Neural cell (in vitro differentiated cells): ENCODE measurements at regions not wholly inside any gene's neighbourhood (a gene's known extent, or its start where the extent isn't known, plus 50 kb on each side); places are given as distances from the start of the nearest gene placed in this dataset.
"Not testable (repeated sequence)": the region's sequence is repeated elsewhere in the genome, so short reads cannot be mapped to it uniquely, and the experiment has no call there.

ENCODE experiments used
- H2AFZ ChIP-seq: fragments of 200-600, 300-800 bp; sonication (generic), shearing (Covaris generic); 2 replicates; pipeline ENCODE4 v1.6.0; 2014; ENCODE audit warnings: low read depth, mild to moderate bottlenecking, antibody characterized with exemption, low read length, moderate library complexity
- H3F3A ChIP-seq: fragments of 200-600 bp; shearing (Covaris generic); 2 replicates; pipeline ENCODE4 v1.6.1; 2016; ENCODE audit warnings: mild to moderate bottlenecking, moderate library complexity, mixed read lengths, antibody characterized with exemption, low read length; ENCODE audit not compliant: insufficient read depth, poor library complexity, severe bottlenecking
- H3K27ac ChIP-seq: fragments of 200-600, 300-800 bp; sonication (generic), shearing (Covaris generic); 2 replicates; pipeline ENCODE4 v1.5.1; 2014; ENCODE audit warnings: mild to moderate bottlenecking, low read length, moderate library complexity
- H3K27me3 ChIP-seq: fragments of 300-800, 200-600 bp; sonication (generic), shearing (Covaris generic); 2 replicates; pipeline ENCODE4 v1.6.0; 2014; ENCODE audit warnings: mild to moderate bottlenecking, low read depth, low read length, moderate library complexity; ENCODE audit not compliant: insufficient read depth
- H3K36me3 ChIP-seq: fragments of 300-800, 200-600 bp; sonication (generic), shearing (Covaris generic); 2 replicates; pipeline ENCODE4 v1.5.1; 2014; ENCODE audit warnings: mild to moderate bottlenecking, antibody characterized with exemption, low read length, moderate library complexity; ENCODE audit not compliant: insufficient read depth
- H3K4me2 ChIP-seq: fragments of 300-800, 200-600 bp; sonication (generic), shearing (Covaris generic); 2 replicates; pipeline ENCODE4 v1.6.0; 2014; ENCODE audit warnings: mild to moderate bottlenecking, low read length
- H3K4me3 ChIP-seq: fragments of 300-800, 200-600 bp; sonication (generic), shearing (Covaris generic); 2 replicates; pipeline ENCODE4 v1.5.1; 2014; ENCODE audit warnings: mild to moderate bottlenecking, low read length, moderate library complexity
- H3K79me2 ChIP-seq: fragments of 200-600 bp; shearing (Covaris generic); replicated peaks from 2 replicates; pipeline ENCODE4 v1.6.0; 2014; ENCODE audit warnings: mild to moderate bottlenecking, low read length, moderate library complexity; ENCODE audit not compliant: insufficient read depth
- H3K9ac ChIP-seq: fragments of 300-800, 200-600 bp; sonication (generic), shearing (Covaris generic); 2 replicates; pipeline ENCODE4 v1.6.1; 2016; ENCODE audit warnings: mild to moderate bottlenecking, low read length, mixed read lengths
- H3K9me2 ChIP-seq: fragments of 200-600 bp; shearing (Covaris generic); 2 replicates; pipeline ENCODE4 v1.6.1; 2016; ENCODE audit warnings: mild to moderate bottlenecking, low read length, mixed read lengths; ENCODE audit not compliant: insufficient read depth
- H3K9me3 ChIP-seq: fragments of 200-600, 300-800 bp; sonication (generic), shearing (Covaris generic); 2 replicates; pipeline ENCODE4 v1.6.1; 2016; ENCODE audit warnings: mild to moderate bottlenecking, mixed run types, low read length, moderate library complexity, mixed read lengths
- H4K20me1 ChIP-seq: fragments of 200-600 bp; shearing (Covaris generic); 2 replicates; pipeline ENCODE4 v1.6.1; 2016; ENCODE audit warnings: mild to moderate bottlenecking, mixed run types; ENCODE audit not compliant: insufficient read depth
- EP300 ChIP-seq: fragments of 450-650 bp; conservative IDR thresholded peaks from 2 replicates; pipeline ENCODE4 v1.6.1; 2014; ENCODE audit warnings: antibody characterized with exemption, mild to moderate bottlenecking, moderate library complexity; ENCODE audit not compliant: poor library complexity, severe bottlenecking
- EZH2 ChIP-seq: fragments of 200-600, 300-800 bp; shearing (Covaris generic), sonication (generic); IDR thresholded peaks from 2 replicates; pipeline ENCODE4 v1.6.1; 2014; ENCODE audit warnings: antibody characterized with exemption, low read length, borderline replicate concordance, mild to moderate bottlenecking; ENCODE audit not compliant: insufficient read depth, poor library complexity, severe bottlenecking
- MXI1 ChIP-seq: fragments of 450-650 bp; conservative IDR thresholded peaks from 2 replicates; pipeline ENCODE4 v1.6.1; 2014; ENCODE audit warnings: antibody characterized with exemption, mild to moderate bottlenecking; ENCODE audit not compliant: poor library complexity, severe bottlenecking
- POLR2AphosphoS5 ChIP-seq: IDR thresholded peaks from 2 replicates; pipeline ENCODE4 v1.6.1; 2012
- RAD21 ChIP-seq: fragments of 450-650 bp; conservative IDR thresholded peaks from 2 replicates; pipeline ENCODE4 v1.6.1; 2014; ENCODE audit warnings: antibody characterized with exemption, mild to moderate bottlenecking, moderate library complexity
- SMC3 ChIP-seq: fragments of 450-650 bp; conservative IDR thresholded peaks from 2 replicates; pipeline ENCODE4 v1.6.1; 2014; ENCODE audit warnings: antibody characterized with exemption, mild to moderate bottlenecking, moderate library complexity; ENCODE audit not compliant: poor library complexity
- TAF1 ChIP-seq: IDR thresholded peaks from 2 replicates; pipeline ENCODE4 v1.6.1; 2012; ENCODE audit warnings: low read depth
- TF ChIP-seq, protein P1 (sequence below): IDR thresholded peaks from 2 replicates; pipeline ENCODE4 v1.6.1; 2012; ENCODE audit warnings: borderline replicate concordance

GRCh38 chr20:55322745-55323144 lies 682.6 kb downstream of the CBLN4 start:
- Histone ChIP-seq H3K9me3 (no peaks in the 10 kb centered on the region), H3K9me2 (no peaks in the 10 kb centered on the region), H3K4me2 (peak overlapping the region; percentile 18), H3K9ac (no peak overlapping the region), H3K27me3 (no peaks in the 10 kb centered on the region), H3K27ac (peak overlapping the region; percentile 34), H3F3A (no peaks in the 10 kb centered on the region), H4K20me1 (no peaks in the 10 kb centered on the region), H3K79me2 (no peaks in the 10 kb centered on the region), H3K36me3 (no peaks in the 10 kb centered on the region), H3K4me3 (peak overlapping the region; percentile 9), H2AFZ (no peak overlapping the region)
- TF ChIP-seq, protein P1, sequence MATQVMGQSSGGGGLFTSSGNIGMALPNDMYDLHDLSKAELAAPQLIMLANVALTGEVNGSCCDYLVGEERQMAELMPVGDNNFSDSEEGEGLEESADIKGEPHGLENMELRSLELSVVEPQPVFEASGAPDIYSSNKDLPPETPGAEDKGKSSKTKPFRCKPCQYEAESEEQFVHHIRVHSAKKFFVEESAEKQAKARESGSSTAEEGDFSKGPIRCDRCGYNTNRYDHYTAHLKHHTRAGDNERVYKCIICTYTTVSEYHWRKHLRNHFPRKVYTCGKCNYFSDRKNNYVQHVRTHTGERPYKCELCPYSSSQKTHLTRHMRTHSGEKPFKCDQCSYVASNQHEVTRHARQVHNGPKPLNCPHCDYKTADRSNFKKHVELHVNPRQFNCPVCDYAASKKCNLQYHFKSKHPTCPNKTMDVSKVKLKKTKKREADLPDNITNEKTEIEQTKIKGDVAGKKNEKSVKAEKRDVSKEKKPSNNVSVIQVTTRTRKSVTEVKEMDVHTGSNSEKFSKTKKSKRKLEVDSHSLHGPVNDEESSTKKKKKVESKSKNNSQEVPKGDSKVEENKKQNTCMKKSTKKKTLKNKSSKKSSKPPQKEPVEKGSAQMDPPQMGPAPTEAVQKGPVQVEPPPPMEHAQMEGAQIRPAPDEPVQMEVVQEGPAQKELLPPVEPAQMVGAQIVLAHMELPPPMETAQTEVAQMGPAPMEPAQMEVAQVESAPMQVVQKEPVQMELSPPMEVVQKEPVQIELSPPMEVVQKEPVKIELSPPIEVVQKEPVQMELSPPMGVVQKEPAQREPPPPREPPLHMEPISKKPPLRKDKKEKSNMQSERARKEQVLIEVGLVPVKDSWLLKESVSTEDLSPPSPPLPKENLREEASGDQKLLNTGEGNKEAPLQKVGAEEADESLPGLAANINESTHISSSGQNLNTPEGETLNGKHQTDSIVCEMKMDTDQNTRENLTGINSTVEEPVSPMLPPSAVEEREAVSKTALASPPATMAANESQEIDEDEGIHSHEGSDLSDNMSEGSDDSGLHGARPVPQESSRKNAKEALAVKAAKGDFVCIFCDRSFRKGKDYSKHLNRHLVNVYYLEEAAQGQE: peak; percentile 62
- TF ChIP-seq MXI1: no peak
- no peak for TF ChIP-seq TAF1
- TF ChIP-seq RAD21: no peak
- TF ChIP-seq POLR2AphosphoS5: peak; percentile 82
- no peak for TF ChIP-seq EZH2
- TF ChIP-seq SMC3: no peak
- peak; percentile 93 for TF ChIP-seq EP300

DNA sequence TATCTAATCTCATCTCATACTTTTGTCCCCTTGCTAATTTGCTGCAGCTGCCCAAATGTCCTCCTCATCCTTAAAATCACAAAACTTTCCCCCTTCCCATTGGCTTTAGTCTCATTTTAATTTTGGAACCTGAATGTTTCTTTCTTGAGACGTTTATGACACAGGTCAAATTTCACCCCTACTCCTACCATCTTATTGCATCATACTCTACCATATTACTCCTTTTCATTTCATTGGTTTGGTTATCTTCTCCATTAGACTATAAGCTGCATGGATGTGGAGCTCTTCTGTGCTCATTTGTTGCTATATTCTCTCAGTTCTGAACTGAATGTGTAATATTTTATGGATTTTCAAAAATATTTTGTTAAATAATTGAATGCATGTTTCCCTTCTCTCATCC lies 688.6 kb downstream of the CBLN4 start:
- Histone ChIP-seq H3K4me2 (no peak overlapping the region), H3K27ac (no peak overlapping the region), H3K27me3 (no peaks in the 10 kb centered on the region), H2AFZ (no peak overlapping the region), H3F3A (no peaks in the 10 kb centered on the region), H4K20me1 (no peaks in the 10 kb centered on the region), H3K79me2 (no peaks in the 10 kb centered on the region), H3K36me3 (no peaks in the 10 kb centered on the region), H3K9me3 (no peaks in the 10 kb centered on the region), H3K4me3 (no peak overlapping the region), H3K9ac (no peak overlapping the region), H3K9me2 (no peaks in the 10 kb centered on the region)
- TF ChIP-seq MXI1: no peak
- no peak for TF ChIP-seq RAD21
- TF ChIP-seq, protein P1: no peak
- TF ChIP-seq EZH2: no peak
- no peak for TF ChIP-seq TAF1

GRCh38 chr20:55310844-55311243 lies 694.5 kb downstream of the CBLN4 start:
- H3K9ac ChIP-seq, H3K4me3 ChIP-seq, H4K20me1 ChIP-seq, H3K36me3 ChIP-seq, H3K9me3 ChIP-seq, H3K4me2 ChIP-seq, H3K79me2 ChIP-seq, H3K9me2 ChIP-seq, H2AFZ ChIP-seq, H3K27ac ChIP-seq, H3K27me3 ChIP-seq, H3F3A ChIP-seq: not testable (repeated sequence)
